GM12878 (cell line): ENCODE measurements at regions not wholly inside any gene's neighbourhood (a gene's known extent, or its start where the extent isn't known, plus 50 kb on each side); places are given as distances from the start of the nearest gene placed in this dataset.

Experiments used
- ATAC-seq: fragments of 200-7000 bp; cut with Tn5 transposase; 3 replicates; pipeline ENCODE4 v1.9.1; 2020; ENCODE audit warnings: mild to moderate bottlenecking, moderate library complexity
- BruUV-seq: library from RNA; stranded (reverse); fragments of 400-500 nt; replicated peaks from 2 replicates; lab custom pipeline; 2021; lab: Mats Ljungman, UMichigan
- CTCF ChIA-PET: fragments of 300-600 bp; sonication (Branson Sonifier 250); formaldehyde crosslinking; extraction: SDS; loops from one replicate; lab custom pipeline; 2021; ENCODE audit warnings: inconsistent platforms; lab: Yijun Ruan, JAX
- POLR2A ChIA-PET: fragments of 350-600 bp; formaldehyde crosslinking; extraction: SDS; loops from one replicate; lab custom pipeline; 2021; ENCODE audit warnings: inconsistent platforms; lab: Charles Lee
- RAD21 ChIA-PET: fragments of 300-600 bp; sonication (Branson Sonifier 250); formaldehyde crosslinking; loops from one replicate; lab custom pipeline; 2023; ENCODE audit warnings: antibody characterized with exemption; ENCODE audit not compliant: unreplicated experiment; lab: Charles Lee
- SMC1A ChIA-PET: fragments of 300-600 bp; sonication (Branson Sonifier 250); formaldehyde crosslinking; loops from one replicate; lab custom pipeline; 2023; ENCODE audit not compliant: unreplicated experiment, uncharacterized antibody; lab: Charles Lee
- DNase-seq: peaks from one replicate; pipeline ENCODE4 v3.0.0-alpha.2; 2011; ENCODE audit warnings: low read depth, low spot score
- FAIRE-seq: peaks from 3 replicates; lab custom pipeline; 2011; peaks lifted over from hg19 to GRCh38; lab: Jason Lieb, UNC
- H2AFZ ChIP-seq: 2 replicates; pipeline ENCODE4 v1.6.0; 2011; ENCODE audit warnings: low read depth, low read length, control low read depth; ENCODE audit not compliant: control insufficient read depth
- H3K27ac ChIP-seq: 2 replicates; pipeline ENCODE4 v1.5.1; 2011; ENCODE audit warnings: control low read depth; ENCODE audit not compliant: control insufficient read depth, insufficient read depth
- H3K27me3 ChIP-seq, 2 experiments: replicated peaks in 1 of 2; 2 replicates each; pipeline versions ENCODE4 v1.6.0 to v1.6.1; 2011; ENCODE audit warnings: low read length in 1 of 2; ENCODE audit not compliant: control insufficient read depth in 2 of 2, insufficient read depth in 2 of 2
- H3K36me3 ChIP-seq, 2 experiments: 2 replicates each; pipeline ENCODE4 v1.5.1; 2011; ENCODE audit warnings: low read length in 1 of 2; ENCODE audit not compliant: control insufficient read depth in 2 of 2, insufficient read depth in 2 of 2
- H3K4me1 ChIP-seq: 2 replicates; pipeline ENCODE4 v1.6.1; 2011; ENCODE audit warnings: mild to moderate bottlenecking, low read length, moderate library complexity, mixed read lengths; ENCODE audit not compliant: control insufficient read depth, insufficient read depth
- H3K4me2 ChIP-seq: 2 replicates; pipeline ENCODE4 v1.6.0; 2011; ENCODE audit warnings: control low read depth; ENCODE audit not compliant: control insufficient read depth, insufficient read depth
- H3K4me3 ChIP-seq: fragments of 200-600 bp; sonication (generic); 2 replicates; pipeline ENCODE4 v1.5.1; 2016
- H3K79me2 ChIP-seq: 2 replicates; pipeline ENCODE4 v1.6.0; 2011; ENCODE audit warnings: low read length; ENCODE audit not compliant: control insufficient read depth, insufficient read depth
- H3K9ac ChIP-seq: 2 replicates; pipeline ENCODE4 v1.8.0; 2011; ENCODE audit warnings: low read length, control low read depth, mixed read lengths; ENCODE audit not compliant: control insufficient read depth, insufficient read depth
- H3K9me3 ChIP-seq: replicated peaks from 3 replicates; pipeline ENCODE4 v1.5.1; 2011; ENCODE audit warnings: mild to moderate bottlenecking, low read length; ENCODE audit not compliant: control insufficient read depth, insufficient read depth
- H4K20me1 ChIP-seq: 2 replicates; pipeline ENCODE4 v1.6.0; 2011; ENCODE audit not compliant: control insufficient read depth, insufficient read depth
- BACH1 ChIP-seq: fragments of 450-650 bp; IDR thresholded peaks from 2 replicates; pipeline ENCODE4 v1.6.1; 2017; ENCODE audit warnings: mild to moderate bottlenecking, borderline replicate concordance
- CBX5 ChIP-seq: sonication (generic); IDR thresholded peaks from 2 replicates; pipeline ENCODE4 v1.6.1; 2016; ENCODE audit warnings: low read depth, moderate library complexity, mild to moderate bottlenecking, inconsistent platforms
- CHD4 ChIP-seq: fragments of 200-600 bp; sonication (generic); IDR thresholded peaks from 2 replicates; pipeline ENCODE4 v1.6.1; 2016; ENCODE audit warnings: mild to moderate bottlenecking
- EED ChIP-seq: sonication (generic); IDR thresholded peaks from 2 replicates; pipeline ENCODE4 v1.6.1; 2016; ENCODE audit warnings: antibody characterized with exemption, low read depth
- GABPA ChIP-seq: IDR thresholded peaks from 2 replicates; pipeline ENCODE4 v1.6.1; 2014; ENCODE audit warnings: antibody characterized with exemption, low read depth, mild to moderate bottlenecking, inconsistent platforms
- KDM1A ChIP-seq: fragments of 200-600 bp; sonication (generic); IDR thresholded peaks from 2 replicates; pipeline ENCODE4 v1.6.1; 2016; ENCODE audit warnings: borderline replicate concordance
- LARP7 ChIP-seq: fragments of 450-650 bp; IDR thresholded peaks from 2 replicates; pipeline ENCODE4 v1.6.1; 2017; ENCODE audit warnings: mild to moderate bottlenecking
- PAX5 ChIP-seq: IDR thresholded peaks from 2 replicates; pipeline ENCODE4 v1.6.1; 2011; ENCODE audit warnings: low read depth, low read length, borderline replicate concordance
- PKNOX1 ChIP-seq: fragments of 450-650 bp; IDR thresholded peaks from 2 replicates; pipeline ENCODE4 v1.6.1; 2016; ENCODE audit warnings: mild to moderate bottlenecking
- RAD51 ChIP-seq: fragments of 450-650 bp; IDR thresholded peaks from 2 replicates; pipeline ENCODE4 v1.6.1; 2016; ENCODE audit warnings: moderate library complexity, mild to moderate bottlenecking, inconsistent platforms
- RB1 ChIP-seq: fragments of 450-650 bp; formaldehyde crosslinking; IDR thresholded peaks from 2 replicates; pipeline ENCODE4 v1.6.1; 2017; ENCODE audit warnings: mild to moderate bottlenecking, borderline replicate concordance
- STAT1 ChIP-seq: fragments of 450-650 bp; conservative IDR thresholded peaks from 2 replicates; pipeline ENCODE4 v1.6.1; 2014; ENCODE audit warnings: antibody characterized with exemption, mild to moderate bottlenecking
- TCF12 ChIP-seq: IDR thresholded peaks from 2 replicates; pipeline ENCODE4 v1.6.1; 2011; ENCODE audit warnings: low read depth, mild to moderate bottlenecking, low read length
- WGBS: methylation state at CpG from one replicate; pipeline ENCODE4 v1.1.6; 2016; ENCODE audit warnings: low lambda C conversion rate; ENCODE audit not compliant: insufficient replicate concordance, insufficient coverage; ENCODE audit errors: missing lambda C conversion rate; 5-methylcytosine and 5-hydroxymethylcytosine counted together
- in situ Hi-C: fragments of 300-500 bp; cut with MboI; formaldehyde crosslinking; loops from 9 replicates; pipeline ENCODE4 v1.14.3; 2018; ENCODE audit warnings: mixed read lengths
- intact Hi-C: fragments of 100-400 bp; cut with micrococcal nuclease; formaldehyde crosslinking; loops from one replicate; pipeline ENCODE4 v1.14.2; 2022; ENCODE audit not compliant: unreplicated experiment

- no peak for TF ChIP-seq RB1
- Histone ChIP-seq H3K9ac (no peak overlapping the region), H3K79me2 (no peaks in the 10 kb centered on the region), H3K27ac (no peak overlapping the region), H3K4me3 (no peak overlapping the region), H3K4me2 (no peak overlapping the region), H3K36me3 (no peaks in the 10 kb centered on the region), H3K27me3 (no peaks in the 10 kb centered on the region), H3K4me1 (no peaks in the 10 kb centered on the region), H2AFZ (no peak overlapping the region), H4K20me1 (no peaks in the 10 kb centered on the region), H3K9me3 (no peaks in the 10 kb centered on the region)
- ChIA-PET CTCF (interaction anchor here (1.1 kb wide), 1 partner anchor 194 kb away, joined by 4 read pairs; no protein-coding TSS in a partner anchor), RAD21 (no interaction called here), POLR2A (no interaction called here), SMC1A (interaction anchor here (0.7 to 1.4 kb wide), 3 partner anchors 17 to 675 kb away, joined by 3 to 4 read pairs (median 3); no protein-coding TSS in a partner anchor)
- ATAC-seq (no peak), DNase-seq (no peak), FAIRE-seq (no peak)
- in situ Hi-C loops, result no loop called here
- intact Hi-C loops, result no loop called here
- no TSS peak for BruUV-seq
- 26% methylated on average over 10 of the region's 10 CpGs for WGBS
These were observed 257.8 kb downstream of the EFNB2 start for GRCh38 chr13:106277484-106278154.

GRCh38 chr13:106276876-106277275, 258.6 kb downstream of the EFNB2 start:
- in situ Hi-C loops (no loop called here), intact Hi-C loops (no loop called here)
- Histone ChIP-seq H3K4me3 (no peak overlapping the region), H2AFZ (no peak overlapping the region), H3K79me2 (no peaks in the 10 kb centered on the region), H3K9me3 (no peaks in the 10 kb centered on the region), H3K27ac (no peak overlapping the region), H4K20me1 (no peaks in the 10 kb centered on the region), H3K4me1 (no peaks in the 10 kb centered on the region), H3K36me3 (no peaks in the 10 kb centered on the region), H3K27me3 (no peaks in the 10 kb centered on the region), H3K4me2 (no peak overlapping the region), H3K9ac (no peak overlapping the region)
- RAD21 ChIA-PET, result no interaction called here
- 30% methylated on average over 4 of the region's 4 CpGs for WGBS
- FAIRE-seq, result no peak
- POLR2A ChIA-PET, result no interaction called here
- CTCF ChIA-PET, result no interaction called here
- no peak for ATAC-seq
- no TSS peak for BruUV-seq
- TF ChIP-seq PKNOX1 (no peak), TCF12 (no peak), EED (no peak), STAT1 (no peak), CHD4 (no peak), BACH1 (no peak), RAD51 (no peak), GABPA (no peak), KDM1A (no peak), CBX5 (no peak), PAX5 (no peak), LARP7 (no peak)
- DNase-seq, result no peak
- SMC1A ChIA-PET, result interaction anchor here (1.1 to 1.6 kb wide), 3 partner anchors 8 to 255 kb away, joined by 3 to 5 read pairs (median 4); no protein-coding TSS in a partner anchor
